RWPE2 (cell line): ENCODE measurements at regions not wholly inside any gene's neighbourhood (a gene's known extent, or its start where the extent isn't known, plus 50 kb on each side); places are given as distances from the start of the nearest gene placed in this dataset.

Source experiments
- ATAC-seq: fragments of 200-7000 bp; cut with Tn5 transposase; 3 replicates; pipeline ENCODE4 v1.9.1; 2021; ENCODE audit warnings: low read depth
- DNase-seq: peaks from one replicate; pipeline ENCODE4 v3.0.0-alpha.2; 2020; ENCODE audit warnings: low spot score
- H3K27ac ChIP-seq: fragments of 450-650 bp; 2 replicates; pipeline ENCODE4 v1.5.1; 2017; ENCODE audit warnings: mild to moderate bottlenecking; ENCODE audit not compliant: poor library complexity, severe bottlenecking
- H3K27me3 ChIP-seq: fragments of 250-450 bp; sonication (Bioruptor Pico); 2 replicates; pipeline ENCODE4 v1.5.1; 2021; ENCODE audit warnings: mild to moderate bottlenecking, moderate library complexity; ENCODE audit not compliant: insufficient read depth, poor library complexity, severe bottlenecking
- H3K36me3 ChIP-seq: fragments of 250-450 bp; sonication (Bioruptor Pico); 2 replicates; pipeline ENCODE4 v1.5.1; 2020; ENCODE audit warnings: low read depth, mild to moderate bottlenecking, moderate library complexity
- H3K4me1 ChIP-seq: fragments of 250-450 bp; sonication (Bioruptor Pico); 2 replicates; pipeline ENCODE4 v1.5.1; 2021; ENCODE audit warnings: mild to moderate bottlenecking, moderate library complexity; ENCODE audit not compliant: insufficient read depth, poor library complexity, severe bottlenecking
- H3K4me3 ChIP-seq: fragments of 250-450 bp; sonication (Bioruptor Pico); 2 replicates; pipeline ENCODE4 v1.5.1; 2021; ENCODE audit warnings: mild to moderate bottlenecking, moderate library complexity; ENCODE audit not compliant: severe bottlenecking
- H3K9me3 ChIP-seq: fragments of 250-450 bp; sonication (Bioruptor Pico); 2 replicates; pipeline ENCODE4 v1.5.1; 2021; ENCODE audit warnings: mild to moderate bottlenecking, moderate library complexity; ENCODE audit not compliant: severe bottlenecking
- CTCF ChIP-seq: fragments of 450-650 bp; IDR thresholded peaks from one replicate; pipeline ENCODE4 v1.5.1; 2017; ENCODE audit warnings: mild to moderate bottlenecking, moderate library complexity; ENCODE audit not compliant: poor library complexity, severe bottlenecking

GRCh38 chr9:119761812-119762211 is 392.6 kb upstream of the BRINP1 start:
- Histone ChIP-seq H3K27me3 (no peaks in the 10 kb centered on the region), H3K4me3 (no peak overlapping the region), H3K36me3 (no peaks in the 10 kb centered on the region), H3K4me1 (no peaks in the 10 kb centered on the region), H3K9me3 (no peaks in the 10 kb centered on the region), H3K27ac (no peak overlapping the region)
- no peak for DNase-seq
- no peak for TF ChIP-seq CTCF
- no peak for ATAC-seq

- Histone ChIP-seq H3K4me3 (no peak overlapping the region), H3K36me3 (no peaks in the 10 kb centered on the region), H3K27ac (no peak overlapping the region), H3K27me3 (no peaks in the 10 kb centered on the region), H3K9me3 (no peaks in the 10 kb centered on the region), H3K4me1 (no peaks in the 10 kb centered on the region)
- DNase-seq (no peak), ATAC-seq (no peak)
- TF ChIP-seq CTCF: no peak
These were observed 389.8 kb upstream of the BRINP1 start for GRCh38 chr9:119758990-119759389.

- no peaks in the 10 kb centered on the region for H3K36me3 ChIP-seq
- H3K4me3 ChIP-seq: no peak overlapping the region
- DNase-seq (no peak), ATAC-seq (no peak)
- TF ChIP-seq CTCF: no peak
- H3K27ac ChIP-seq: no peak overlapping the region
- H3K4me1 ChIP-seq: no peaks in the 10 kb centered on the region
- no peaks in the 10 kb centered on the region for H3K27me3 ChIP-seq
- H3K9me3 ChIP-seq: no peaks in the 10 kb centered on the region
These were observed 389.0 kb upstream of the BRINP1 start for GRCh38 chr9:119758241-119758640.

GRCh38 chr9:119739476-119739875 is 370.2 kb upstream of the BRINP1 start:
- no peak for DNase-seq
- Histone ChIP-seq H3K27me3 (no peaks in the 10 kb centered on the region), H3K4me1 (no peaks in the 10 kb centered on the region), H3K36me3 (no peaks in the 10 kb centered on the region), H3K9me3 (no peaks in the 10 kb centered on the region), H3K27ac (no peak overlapping the region), H3K4me3 (no peak overlapping the region)
- TF ChIP-seq CTCF: no peak
- ATAC-seq: no peak

GRCh38 chr9:119736491-119737454 is 367.5 kb upstream of the BRINP1 start:
- H3K4me1 ChIP-seq: no peaks in the 10 kb centered on the region
- no peaks in the 10 kb centered on the region for H3K36me3 ChIP-seq
- no peak overlapping the region for H3K27ac ChIP-seq
- no peaks in the 10 kb centered on the region for H3K27me3 ChIP-seq
- no peak for TF ChIP-seq CTCF
- no peak for ATAC-seq
- no peak overlapping the region for H3K4me3 ChIP-seq
- DNase-seq: no peak
- H3K9me3 ChIP-seq: no peaks in the 10 kb centered on the region
